IMR-90 (cell line): ENCODE measurements at regions not wholly inside any gene's neighbourhood (a gene's known extent, or its start where the extent isn't known, plus 50 kb on each side); places are given as distances from the start of the nearest gene placed in this dataset.

Experiments
- ATAC-seq: fragments of 200-7000 bp; cut with Tn5 transposase; 2 replicates; pipeline ENCODE4 v1.9.1; 2020; ENCODE audit warnings: low read depth, mild to moderate bottlenecking, moderate library complexity
- BruUV-seq: library from RNA; stranded (reverse); fragments of 400-500 nt; replicated peaks from 2 replicates; lab custom pipeline; 2021; lab: Mats Ljungman, UMichigan
- CTCF ChIA-PET: fragments of 300-600 bp; formaldehyde crosslinking; extraction: SDS; loops from one replicate; lab custom pipeline; 2021; ENCODE audit warnings: antibody characterized with exemption; lab: Yijun Ruan, JAX
- POLR2A ChIA-PET: fragments of 300-600 bp; sonication (Branson Sonifier 250); formaldehyde crosslinking; loops from one replicate; lab custom pipeline; 2022; ENCODE audit warnings: antibody characterized with exemption; ENCODE audit not compliant: unreplicated experiment; lab: Charles Lee
- DNase-seq: peaks from one replicate; pipeline ENCODE4 v3.0.0; 2013
- H2AFZ ChIP-seq: replicated peaks from 2 replicates; pipeline ENCODE3; 2013; ENCODE audit warnings: low read length, mild to moderate bottlenecking; ENCODE audit not compliant: poor library complexity
- H2AK5ac ChIP-seq: 2 replicates; pipeline ENCODE4 v1.6.1; 2013; ENCODE audit warnings: low read depth, low read length, inconsistent platforms
- H2AK9ac ChIP-seq: replicated peaks from 2 replicates; pipeline ENCODE3; 2013; ENCODE audit warnings: mild to moderate bottlenecking, low read depth, low read length, moderate library complexity; ENCODE audit not compliant: poor library complexity
- H2BK120ac ChIP-seq: 2 replicates; pipeline ENCODE4 v1.6.1; 2013; ENCODE audit warnings: low read depth, low read length, inconsistent platforms
- H2BK15ac ChIP-seq: 3 replicates; pipeline ENCODE4 v1.6.1; 2013; ENCODE audit warnings: low read depth, low read length, inconsistent platforms
- H2BK20ac ChIP-seq: 2 replicates; pipeline ENCODE4 v1.6.1; 2013; ENCODE audit warnings: low read depth, mild to moderate bottlenecking, inconsistent platforms, low read length, moderate library complexity
- H2BK5ac ChIP-seq: 2 replicates; pipeline ENCODE4 v1.6.1; 2013; ENCODE audit warnings: mild to moderate bottlenecking, low read depth, low read length, inconsistent platforms; ENCODE audit not compliant: poor library complexity, severe bottlenecking
- H3K14ac ChIP-seq: replicated peaks from 2 replicates; pipeline ENCODE4 v1.6.1; 2013; ENCODE audit warnings: low read depth, low read length, inconsistent platforms
- H3K18ac ChIP-seq: 2 replicates; pipeline ENCODE4 v1.6.1; 2013; ENCODE audit warnings: low read depth, low read length, control low read depth
- H3K23ac ChIP-seq: 2 replicates; pipeline ENCODE4 v1.6.1; 2013; ENCODE audit warnings: low read depth, low read length, inconsistent platforms
- H3K27ac ChIP-seq: 2 replicates; pipeline ENCODE4 v1.5.1; 2013; ENCODE audit warnings: mild to moderate bottlenecking, control low read depth, low read length; ENCODE audit not compliant: insufficient read depth
- H3K27me3 ChIP-seq: 2 replicates; pipeline ENCODE4 v1.6.1; 2013; ENCODE audit warnings: low read length; ENCODE audit not compliant: control insufficient read depth, insufficient read depth
- H3K36me3 ChIP-seq: 2 replicates; pipeline ENCODE4 v1.6.1; 2013; ENCODE audit warnings: low read length, mixed read lengths; ENCODE audit not compliant: control insufficient read depth, insufficient read depth
- H3K4ac ChIP-seq: 2 replicates; pipeline ENCODE4 v1.6.1; 2013; ENCODE audit warnings: low read depth, low read length, inconsistent platforms
- H3K4me1 ChIP-seq: 2 replicates; pipeline ENCODE4 v1.6.1; 2013; ENCODE audit warnings: low read length, mixed read lengths; ENCODE audit not compliant: control insufficient read depth, insufficient read depth
- H3K4me2 ChIP-seq: 2 replicates; pipeline ENCODE4 v1.6.1; 2013; ENCODE audit warnings: low read depth, mild to moderate bottlenecking, control low read depth, low read length, moderate library complexity
- H3K4me3 ChIP-seq: 2 replicates; pipeline ENCODE4 v1.5.1; 2013; ENCODE audit warnings: low read depth, mild to moderate bottlenecking, control low read depth, low read length, moderate library complexity; ENCODE audit not compliant: insufficient read depth
- H3K56ac ChIP-seq: 2 replicates; pipeline ENCODE4 v1.6.1; 2013; ENCODE audit warnings: low read length, inconsistent platforms; ENCODE audit not compliant: insufficient read depth; ENCODE audit errors: extremely low read depth
- H3K79me1 ChIP-seq, 2 experiments: 2 replicates each; pipeline ENCODE4 v1.6.1; 2013; ENCODE audit warnings: low read length in 2 of 2, inconsistent platforms in 1 of 2, low read depth in 1 of 2
- H3K9ac ChIP-seq: 2 replicates; pipeline ENCODE4 v1.6.1; 2013; ENCODE audit warnings: low read depth, low read length, control low read depth
- H3K9me1 ChIP-seq: 2 replicates; pipeline ENCODE4 v1.6.1; 2013; ENCODE audit warnings: low read length, inconsistent platforms; ENCODE audit not compliant: insufficient read depth
- H3K9me3 ChIP-seq: 2 replicates; pipeline ENCODE4 v1.6.1; 2013; ENCODE audit warnings: low read length; ENCODE audit not compliant: control insufficient read depth, insufficient read depth
- H4K20me1 ChIP-seq: 2 replicates; pipeline ENCODE4 v1.6.1; 2013; ENCODE audit warnings: low read length, inconsistent platforms; ENCODE audit not compliant: insufficient read depth
- H4K5ac ChIP-seq: 2 replicates; pipeline ENCODE4 v1.6.1; 2013; ENCODE audit warnings: mild to moderate bottlenecking, low read depth, low read length, control low read depth
- H4K8ac ChIP-seq, 2 experiments: 2 replicates each; pipeline ENCODE4 v1.6.1; 2013; ENCODE audit warnings: low read depth in 2 of 2, low read length in 2 of 2, control low read depth in 1 of 2, inconsistent platforms in 1 of 2
- H4K91ac ChIP-seq: 2 replicates; pipeline ENCODE4 v1.6.1; 2013; ENCODE audit warnings: low read depth, low read length, inconsistent platforms; ENCODE audit not compliant: insufficient read depth
- BHLHE40 ChIP-seq: fragments of 150-350 bp; IDR thresholded peaks from 2 replicates; pipeline ENCODE4 v1.6.1; 2016; ENCODE audit warnings: mild to moderate bottlenecking, low read depth, low read length
- CEBPB ChIP-seq: IDR thresholded peaks from 2 replicates; pipeline ENCODE4 v1.6.1; 2012; ENCODE audit warnings: low read depth, low read length, improper control_type of control experiment
- CHD1 ChIP-seq: IDR thresholded peaks from 2 replicates; pipeline ENCODE4 v1.6.1; 2012; ENCODE audit warnings: low read depth, low read length, improper control_type of control experiment
- FOS ChIP-seq: fragments of 150-350 bp; IDR thresholded peaks from 2 replicates; pipeline ENCODE4 v1.6.1; 2016; ENCODE audit warnings: low read depth, low read length
- MAFK ChIP-seq: IDR thresholded peaks from 2 replicates; pipeline ENCODE4 v1.6.1; 2012; ENCODE audit warnings: low read depth, low read length, improper control_type of control experiment
- MXI1 ChIP-seq: IDR thresholded peaks from 2 replicates; pipeline ENCODE4 v1.6.1; 2012; ENCODE audit warnings: low read depth, mild to moderate bottlenecking, low read length, moderate library complexity, borderline replicate concordance
- NFE2L2 ChIP-seq: fragments of 150-350 bp; IDR thresholded peaks from 2 replicates; pipeline ENCODE4 v1.6.1; 2016; ENCODE audit warnings: low read depth, mild to moderate bottlenecking, low read length
- POLR2A ChIP-seq: IDR thresholded peaks from 2 replicates; pipeline ENCODE4 v1.6.1; 2012; ENCODE audit warnings: mild to moderate bottlenecking, low read depth, low read length
- RAD21 ChIP-seq: IDR thresholded peaks from 2 replicates; pipeline ENCODE4 v1.6.1; 2012; ENCODE audit warnings: low read length, improper control_type of control experiment
- RCOR1 ChIP-seq: IDR thresholded peaks from 2 replicates; pipeline ENCODE4 v1.6.1; 2012; ENCODE audit warnings: mild to moderate bottlenecking, low read length, improper control_type of control experiment; ENCODE audit not compliant: insufficient replicate concordance
- RFX5 ChIP-seq: IDR thresholded peaks from 2 replicates; pipeline ENCODE4 v1.8.0; 2012; ENCODE audit warnings: low read depth, mild to moderate bottlenecking, low read length, moderate library complexity
- SMC3 ChIP-seq: fragments of 150-350 bp; IDR thresholded peaks from 2 replicates; pipeline ENCODE4 v1.6.1; 2016; ENCODE audit warnings: low read depth, mild to moderate bottlenecking, antibody characterized with exemption, low read length, moderate library complexity
- WGBS, 2 experiments: methylation state at CpG; one replicate each; pipeline versions ENCODE4 v1.1.5 to v1.1.7; 2013; ENCODE audit warnings: missing lambda C conversion rate in 2 of 2; ENCODE audit not compliant: insufficient read length in 1 of 2; ENCODE audit errors: extremely low coverage in 2 of 2; 5-methylcytosine and 5-hydroxymethylcytosine counted together
- dilution Hi-C: fragments of 300-500 bp; cut with HindIII; formaldehyde crosslinking; loops from one replicate; pipeline ENCODE4 v1.14.3; 2018; ENCODE audit warnings: low sequenced_read_pairs; ENCODE audit not compliant: unreplicated experiment
- in situ Hi-C: fragments of 300-500 bp; cut with MboI; formaldehyde crosslinking; loops from 3 replicates; pipeline ENCODE4 v1.14.3; 2019; ENCODE audit warnings: low sequenced_read_pairs, inconsistent platforms, mixed read lengths
- intact Hi-C: fragments of 100-400 bp; cut with micrococcal nuclease; formaldehyde crosslinking; loops from 2 replicates; pipeline ENCODE4 v1.10.0; 2022
- TF ChIP-seq, protein P1 (sequence below): conservative IDR thresholded peaks from 2 replicates; pipeline ENCODE4 v1.5.1; 2012; ENCODE audit warnings: mild to moderate bottlenecking, low read depth, low read length, improper control_type of control experiment
- TF ChIP-seq, protein P2 (sequence below): fragments of 150-350 bp; IDR thresholded peaks from 2 replicates; pipeline ENCODE4 v1.6.1; 2017; ENCODE audit warnings: mild to moderate bottlenecking, antibody characterized with exemption, low read length, low read depth
- TF ChIP-seq, protein P3 (sequence below): fragments of 150-350 bp; IDR thresholded peaks from 2 replicates; pipeline ENCODE4 v1.6.1; 2016; ENCODE audit warnings: low read depth, mild to moderate bottlenecking, low read length, moderate library complexity, borderline replicate concordance

DNA sequence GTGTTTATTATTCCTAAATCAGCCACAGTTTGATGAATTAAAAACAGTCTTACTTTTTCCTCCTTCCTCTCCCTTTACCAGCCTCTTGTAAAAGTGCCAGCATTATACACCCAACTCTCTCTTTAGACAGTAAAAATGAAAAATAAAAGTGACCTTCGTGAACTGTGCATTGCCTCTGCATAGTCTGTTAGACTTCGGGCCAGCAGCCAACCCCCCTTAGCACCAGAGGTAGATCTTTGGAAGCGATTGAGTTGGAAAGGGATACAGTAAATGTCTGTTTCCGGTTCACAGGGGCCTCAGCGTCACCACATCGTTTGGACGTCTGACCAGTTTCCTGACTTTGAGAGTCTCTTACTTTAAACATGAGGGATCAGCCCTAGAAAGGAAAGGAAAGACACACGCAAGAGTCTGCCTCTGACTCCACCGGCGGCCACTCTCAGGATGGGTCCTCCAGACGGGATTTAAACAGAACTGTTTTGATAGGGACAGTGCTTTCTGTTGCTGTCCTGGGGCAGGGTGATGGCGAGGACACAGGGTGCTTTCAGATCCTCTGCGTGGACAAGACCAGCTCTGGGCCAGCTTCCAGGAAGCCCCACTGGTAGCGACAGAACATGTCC lies 206.6 kb upstream of the PREP start:
- peaks cover 12% of the 10 kb centered on the region for H3K9me1 ChIP-seq
- H3K9me3 ChIP-seq = no peaks in the 10 kb centered on the region
- H2AFZ ChIP-seq = peak overlapping the region; percentile 95
- peak overlapping the region; percentile 98 for H3K4ac ChIP-seq
- H3K4me3 ChIP-seq = no peak overlapping the region
- in situ Hi-C loops = loop anchor here (10.0 kb wide), 1 partner anchor 385 kb away; no protein-coding TSS in a partner anchor
- peak overlapping the region; percentile 94 to 98 for H4K8ac ChIP-seq
- peaks cover 17% of the 10 kb centered on the region for H3K4me1 ChIP-seq
- peak overlapping the region; percentile 93 for H2AK9ac ChIP-seq
- no peaks in the 10 kb centered on the region for H3K27me3 ChIP-seq
- H3K79me1 ChIP-seq = peaks cover 0 to 4% of the 10 kb centered on the region in 2 experiments; a peak in 1 of 4 replicates
- H3K4me2 ChIP-seq = peak overlapping the region; percentile 78
- peak overlapping the region; percentile 93 for H3K27ac ChIP-seq
- H2BK120ac ChIP-seq = peak overlapping the region; percentile 100
- peak overlapping the region; percentile 46 for H3K9ac ChIP-seq
- H2BK20ac ChIP-seq = peak overlapping the region; percentile 98
- H3K14ac ChIP-seq = peak overlapping the region; percentile 79
- H4K20me1 ChIP-seq = no peaks in the 10 kb centered on the region
- no TSS peak for BruUV-seq
- peak overlapping the region; percentile 99 for H4K91ac ChIP-seq
- ChIA-PET POLR2A (no interaction called here), CTCF (no interaction called here)
- WGBS, 2 experiments = 40% methylated on average over 2 of the region's 14 CpGs; no CpG with 5 or more reads in 1 of the 2 experiments
- intact Hi-C loops = loop anchor here (1.0 to 10.0 kb wide), 5 partner anchors 8 to 695 kb away; partner anchors contain the start of gene PRDM1
- DNase-seq (peak; percentile 92), ATAC-seq (peak; percentile 55)
- peak overlapping the region; percentile 99 for H2AK5ac ChIP-seq
- peak overlapping the region; percentile 90 for H4K5ac ChIP-seq
- H3K23ac ChIP-seq = peak overlapping the region; percentile 88
- H2BK15ac ChIP-seq = peak overlapping the region; percentile 99
- H3K56ac ChIP-seq = peak overlapping the region; percentile 98
- dilution Hi-C loops = no loop called here
- H3K36me3 ChIP-seq = no peaks in the 10 kb centered on the region
- H2BK5ac ChIP-seq = peak overlapping the region; percentile 100
- H3K18ac ChIP-seq = peak overlapping the region; percentile 94
- TF ChIP-seq CHD1 (0 out of 2 replicates have a peak, but pooled peaks have one; percentile 34), MXI1 (no peak), RFX5 (no peak), FOS (0 out of 2 replicates have a peak, but pooled peaks have one; percentile 14), NFE2L2 (no peak), SMC3 (no peak; the same call in 1 of the 2 replicates), POLR2A (peak; percentile 43; the same call in 1 of the 2 replicates), BHLHE40 (no peak), RCOR1 (no peak), MAFK (no peak), RAD21 (no peak), CEBPB (0 out of 2 replicates have a peak, but pooled peaks have one; percentile 25)
- TF ChIP-seq, protein P1, sequence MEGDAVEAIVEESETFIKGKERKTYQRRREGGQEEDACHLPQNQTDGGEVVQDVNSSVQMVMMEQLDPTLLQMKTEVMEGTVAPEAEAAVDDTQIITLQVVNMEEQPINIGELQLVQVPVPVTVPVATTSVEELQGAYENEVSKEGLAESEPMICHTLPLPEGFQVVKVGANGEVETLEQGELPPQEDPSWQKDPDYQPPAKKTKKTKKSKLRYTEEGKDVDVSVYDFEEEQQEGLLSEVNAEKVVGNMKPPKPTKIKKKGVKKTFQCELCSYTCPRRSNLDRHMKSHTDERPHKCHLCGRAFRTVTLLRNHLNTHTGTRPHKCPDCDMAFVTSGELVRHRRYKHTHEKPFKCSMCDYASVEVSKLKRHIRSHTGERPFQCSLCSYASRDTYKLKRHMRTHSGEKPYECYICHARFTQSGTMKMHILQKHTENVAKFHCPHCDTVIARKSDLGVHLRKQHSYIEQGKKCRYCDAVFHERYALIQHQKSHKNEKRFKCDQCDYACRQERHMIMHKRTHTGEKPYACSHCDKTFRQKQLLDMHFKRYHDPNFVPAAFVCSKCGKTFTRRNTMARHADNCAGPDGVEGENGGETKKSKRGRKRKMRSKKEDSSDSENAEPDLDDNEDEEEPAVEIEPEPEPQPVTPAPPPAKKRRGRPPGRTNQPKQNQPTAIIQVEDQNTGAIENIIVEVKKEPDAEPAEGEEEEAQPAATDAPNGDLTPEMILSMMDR = no peak
- TF ChIP-seq, protein P2, sequence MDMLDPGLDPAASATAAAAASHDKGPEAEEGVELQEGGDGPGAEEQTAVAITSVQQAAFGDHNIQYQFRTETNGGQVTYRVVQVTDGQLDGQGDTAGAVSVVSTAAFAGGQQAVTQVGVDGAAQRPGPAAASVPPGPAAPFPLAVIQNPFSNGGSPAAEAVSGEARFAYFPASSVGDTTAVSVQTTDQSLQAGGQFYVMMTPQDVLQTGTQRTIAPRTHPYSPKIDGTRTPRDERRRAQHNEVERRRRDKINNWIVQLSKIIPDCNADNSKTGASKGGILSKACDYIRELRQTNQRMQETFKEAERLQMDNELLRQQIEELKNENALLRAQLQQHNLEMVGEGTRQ = no peak
- TF ChIP-seq, protein P3, sequence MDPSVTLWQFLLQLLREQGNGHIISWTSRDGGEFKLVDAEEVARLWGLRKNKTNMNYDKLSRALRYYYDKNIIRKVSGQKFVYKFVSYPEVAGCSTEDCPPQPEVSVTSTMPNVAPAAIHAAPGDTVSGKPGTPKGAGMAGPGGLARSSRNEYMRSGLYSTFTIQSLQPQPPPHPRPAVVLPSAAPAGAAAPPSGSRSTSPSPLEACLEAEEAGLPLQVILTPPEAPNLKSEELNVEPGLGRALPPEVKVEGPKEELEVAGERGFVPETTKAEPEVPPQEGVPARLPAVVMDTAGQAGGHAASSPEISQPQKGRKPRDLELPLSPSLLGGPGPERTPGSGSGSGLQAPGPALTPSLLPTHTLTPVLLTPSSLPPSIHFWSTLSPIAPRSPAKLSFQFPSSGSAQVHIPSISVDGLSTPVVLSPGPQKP = no peak
